GM12878 (cell line): ENCODE measurements at regions not wholly inside any gene's neighbourhood (a gene's known extent, or its start where the extent isn't known, plus 50 kb on each side); places are given as distances from the start of the nearest gene placed in this dataset.

Experiments used
- BRCA1 ChIP-seq: IDR thresholded peaks from 2 replicates; pipeline ENCODE4 v1.6.1; 2011; ENCODE audit warnings: low read depth, low read length, improper control_type of control experiment
- CHD2 ChIP-seq: IDR thresholded peaks from 2 replicates; pipeline ENCODE4 v1.6.1; 2011; ENCODE audit warnings: low read depth, low read length, improper control_type of control experiment, borderline replicate concordance
- CTCF ChIP-seq, 3 experiments: IDR thresholded peaks in 2 of 3; conservative IDR thresholded peaks in 1 of 3; 2 replicates each; pipeline ENCODE4 v1.5.1; 2011; ENCODE audit warnings: low read depth in 3 of 3, low read length in 3 of 3, mild to moderate bottlenecking in 3 of 3, control low read depth in 2 of 3, moderate library complexity in 2 of 3, inconsistent platforms in 1 of 3, mixed read lengths in 1 of 3; ENCODE audit not compliant: control insufficient read depth in 2 of 3, insufficient read depth in 1 of 3; ENCODE audit errors: extremely low read depth in 1 of 3
- E2F8 ChIP-seq: fragments of 450-650 bp; IDR thresholded peaks from 2 replicates; pipeline ENCODE4 v1.6.1; 2018; ENCODE audit warnings: mild to moderate bottlenecking, low read depth, moderate library complexity; ENCODE audit not compliant: partially characterized antibody
- EZH2 ChIP-seq: IDR thresholded peaks from 2 replicates; pipeline ENCODE4 v1.6.1; 2012; ENCODE audit warnings: low read depth, mild to moderate bottlenecking, control low read depth, inconsistent platforms, low read length, borderline replicate concordance; ENCODE audit not compliant: control insufficient read depth
- MEF2A ChIP-seq: IDR thresholded peaks from 2 replicates; pipeline ENCODE4 v1.6.1; 2011; ENCODE audit warnings: low read depth, mild to moderate bottlenecking, low read length, moderate library complexity; ENCODE audit not compliant: insufficient read depth
- SIX5 ChIP-seq: IDR thresholded peaks from 2 replicates; pipeline ENCODE4 v1.6.1; 2011; ENCODE audit warnings: mild to moderate bottlenecking, low read depth, low read length, moderate library complexity; ENCODE audit not compliant: severe bottlenecking
- SMARCA5 ChIP-seq: fragments of 450-650 bp; IDR thresholded peaks from 2 replicates; pipeline ENCODE4 v1.6.1; 2017; ENCODE audit warnings: mild to moderate bottlenecking
- SUZ12 ChIP-seq: fragments of 200-600 bp; sonication (generic); IDR thresholded peaks from one replicate; pipeline ENCODE4 v1.6.1; 2018; ENCODE audit warnings: antibody characterized with exemption, mild to moderate bottlenecking; ENCODE audit not compliant: unreplicated experiment

GRCh38 chr17:74024871-74025531 lies 178.5 kb upstream of the RPL38 start:
- TF ChIP-seq SIX5: no peak
- TF ChIP-seq BRCA1: no peak
- no peak for TF ChIP-seq CTCF (IDR thresholded peaks at IDR 0.05 in 2 of 3, conservative IDR thresholded peaks at IDR 0.05 in 1 of 3; ENCODE audit: control insufficient read depth in 2 of 3, extremely low read depth in 1 of 3, insufficient read depth in 1 of 3, low read depth in 3 of 3, low read length in 3 of 3)
- no peak for TF ChIP-seq SMARCA5
- no peak for TF ChIP-seq E2F8
- no peak for TF ChIP-seq EZH2
- no peak for TF ChIP-seq CHD2
- TF ChIP-seq SUZ12: no peak
- no peak for TF ChIP-seq MEF2A
